GM21576 (cell line): ENCODE measurements at regions not wholly inside any gene's neighbourhood (a gene's known extent, or its start where the extent isn't known, plus 50 kb on each side); places are given as distances from the start of the nearest gene placed in this dataset.

Source experiments
- ATAC-seq: cut with Tn5 transposase; IDR thresholded peaks from one replicate; pipeline ENCODE4 v1.9.1; 2021; ENCODE audit warnings: mild to moderate bottlenecking, moderate library complexity; ENCODE audit not compliant: unreplicated experiment

DNA sequence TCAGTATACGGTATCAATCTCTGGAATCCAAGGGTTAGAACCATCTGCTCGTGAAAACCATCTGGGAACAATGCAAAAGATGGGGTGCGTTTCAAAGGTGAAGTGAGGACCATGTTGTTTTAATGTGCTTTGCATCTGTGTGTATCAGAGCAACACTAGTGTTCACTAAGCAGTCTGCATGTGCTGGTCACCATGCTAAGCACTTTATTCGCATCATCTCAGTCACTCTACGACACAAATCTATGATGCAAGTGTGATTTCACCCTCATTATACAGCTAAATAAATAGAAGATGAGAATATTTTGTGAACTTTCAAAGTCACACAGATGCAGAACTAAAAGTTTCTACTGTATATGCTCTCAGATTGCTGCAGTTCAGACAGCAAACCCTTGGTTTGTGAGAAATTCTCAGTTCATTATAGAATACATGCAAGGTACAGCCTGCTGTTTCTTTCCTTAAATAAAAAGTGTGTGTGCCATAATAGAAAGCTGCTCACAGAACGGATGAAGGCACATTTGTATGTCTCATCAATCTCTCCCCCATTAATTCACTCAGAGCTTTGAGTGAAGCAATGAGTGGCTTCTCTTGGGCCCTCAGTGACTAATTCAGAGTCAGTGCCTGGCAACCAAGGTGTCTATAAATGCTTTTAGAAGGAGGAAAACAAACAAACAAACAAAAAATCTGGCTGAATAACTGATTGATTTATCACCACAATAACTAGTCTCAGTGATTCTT is 652.8 kb upstream of the SOX11 start:
- no peak for ATAC-seq

DNA sequence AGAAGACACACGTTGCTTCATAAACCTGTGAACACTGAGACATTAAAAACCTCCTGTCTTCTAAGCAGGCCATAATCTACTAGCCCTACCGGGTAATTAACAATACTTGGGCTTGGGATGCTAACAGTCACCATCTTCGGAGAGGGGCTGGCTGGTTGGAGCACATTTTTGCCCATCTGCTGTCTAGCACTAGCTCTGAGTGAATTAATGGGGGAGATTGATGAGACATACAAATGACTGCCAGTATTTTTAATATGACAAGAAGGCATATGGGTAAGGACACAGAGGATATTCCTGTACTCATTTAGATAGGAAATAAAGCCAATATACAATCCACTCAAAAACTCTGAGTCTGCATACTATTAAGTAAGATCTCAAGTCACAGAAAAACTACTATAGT is 651.6 kb upstream of the SOX11 start:
- ATAC-seq, result no peak

DNA sequence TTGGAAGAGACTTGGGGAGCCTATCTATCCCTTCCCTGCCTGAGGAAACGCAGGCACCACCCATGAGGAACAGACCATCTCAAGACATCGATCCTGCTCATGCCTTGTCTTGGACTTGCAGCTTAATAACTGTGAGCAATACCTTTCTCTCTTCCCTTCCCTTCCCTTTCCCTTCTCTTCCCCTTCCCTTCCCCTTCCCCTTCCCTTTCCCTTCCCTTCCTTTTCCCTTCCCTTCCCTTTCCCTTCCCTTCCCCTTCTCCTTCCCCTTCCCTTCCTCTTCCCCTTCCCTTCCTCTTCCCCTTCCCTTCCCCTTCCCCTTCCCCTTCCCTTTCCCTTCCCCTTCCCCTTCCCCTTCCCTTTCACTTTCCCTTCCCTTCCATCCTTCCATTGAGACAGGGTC is 650.7 kb upstream of the SOX11 start:
- ATAC-seq, result no peak

DNA sequence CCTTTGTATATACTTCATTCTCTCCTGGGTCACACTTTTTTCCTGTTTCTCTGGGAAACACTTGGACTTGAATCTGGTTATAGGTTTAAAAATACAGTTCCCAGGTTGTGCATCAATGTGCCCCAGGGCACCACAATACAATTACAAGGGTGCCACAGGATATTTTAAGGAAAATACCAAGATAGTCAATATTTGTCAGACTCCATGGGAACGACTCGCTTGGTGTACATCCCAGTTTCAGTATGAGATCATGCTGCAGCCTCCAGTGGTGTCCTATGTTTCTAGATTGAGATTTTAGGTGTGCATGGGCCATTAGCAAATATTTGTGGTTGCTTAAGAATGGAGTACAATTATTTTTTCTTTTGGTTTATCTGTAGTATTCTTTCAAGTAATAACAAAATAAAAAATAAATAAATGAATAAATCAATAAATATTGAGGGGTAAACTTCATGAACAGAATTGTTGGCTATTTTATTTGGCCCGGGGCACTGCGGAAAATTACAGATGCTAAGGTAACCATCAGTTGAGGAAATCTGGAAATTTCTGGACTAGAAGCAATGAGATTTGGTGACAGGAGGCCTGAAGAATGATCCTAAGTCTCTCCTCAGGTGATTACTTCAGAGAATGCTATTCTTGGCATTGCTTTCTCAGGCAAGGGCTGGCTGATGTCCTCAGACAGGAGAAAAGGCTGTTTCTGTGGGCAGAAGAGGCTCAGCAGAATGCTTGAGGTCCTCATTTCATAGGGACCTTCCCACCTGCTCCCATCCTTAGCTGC is 649.3 kb upstream of the SOX11 start:
- ATAC-seq, result no peak

DNA sequence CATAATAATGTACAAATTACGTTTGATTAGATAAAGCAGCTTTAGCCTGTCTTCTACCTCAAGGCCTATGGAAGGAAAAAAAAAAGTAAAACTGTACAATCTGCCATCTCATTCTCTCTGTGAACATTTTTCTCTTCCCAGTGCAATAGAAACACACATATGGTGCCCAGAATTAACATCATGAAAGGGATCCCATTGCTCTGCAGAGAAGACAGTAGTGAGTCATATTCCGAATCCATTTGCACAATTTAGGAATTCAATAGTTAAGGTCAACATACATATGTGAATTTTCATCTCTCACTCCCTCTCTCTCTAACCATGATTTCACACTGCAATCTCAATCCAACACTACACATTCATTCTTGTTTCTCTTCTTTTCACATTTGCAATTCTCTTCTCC is 640.9 kb upstream of the SOX11 start:
- ATAC-seq, result no peak

DNA sequence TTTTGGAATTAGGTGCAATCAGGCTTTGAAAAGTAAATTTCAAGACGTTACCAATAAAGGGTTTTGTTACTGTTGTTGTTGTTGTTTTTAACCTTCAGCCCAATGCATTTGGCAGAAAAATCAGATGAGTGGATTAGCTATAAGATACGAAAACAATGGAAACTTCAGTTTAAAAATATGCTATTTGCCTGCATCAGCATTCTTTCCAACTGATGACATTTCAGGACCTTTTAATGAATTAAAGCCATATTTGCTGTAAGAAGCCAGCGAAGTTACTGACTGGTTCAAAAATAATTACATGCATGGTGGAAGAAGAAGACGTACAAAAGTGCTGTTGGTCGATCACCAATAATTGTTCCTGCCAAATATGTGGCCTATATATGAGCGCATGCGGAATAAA is 639.3 kb upstream of the SOX11 start:
- no peak for ATAC-seq

DNA sequence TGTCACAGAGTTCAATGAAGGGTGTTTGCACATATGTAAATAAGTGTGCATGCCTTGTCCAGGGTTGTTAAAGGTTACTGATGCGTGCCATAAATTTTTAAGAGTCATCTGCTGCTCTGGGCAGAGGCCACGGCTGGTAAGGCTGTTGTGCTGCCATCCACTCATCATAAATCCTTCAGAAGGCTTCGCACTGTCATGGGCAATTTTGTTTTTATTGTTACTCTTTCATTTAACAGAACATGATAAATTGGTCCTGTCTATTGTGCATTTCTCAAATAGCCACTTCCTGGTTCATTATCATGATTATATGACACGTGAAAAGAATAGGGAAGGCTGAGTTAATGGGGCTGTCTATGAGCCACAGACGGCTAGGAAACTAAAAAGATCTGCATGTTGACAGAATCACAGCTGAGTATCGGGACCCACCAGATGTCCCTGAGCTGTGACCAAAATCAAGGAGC is 634.3 kb upstream of the SOX11 start:
- ATAC-seq, result no peak

DNA sequence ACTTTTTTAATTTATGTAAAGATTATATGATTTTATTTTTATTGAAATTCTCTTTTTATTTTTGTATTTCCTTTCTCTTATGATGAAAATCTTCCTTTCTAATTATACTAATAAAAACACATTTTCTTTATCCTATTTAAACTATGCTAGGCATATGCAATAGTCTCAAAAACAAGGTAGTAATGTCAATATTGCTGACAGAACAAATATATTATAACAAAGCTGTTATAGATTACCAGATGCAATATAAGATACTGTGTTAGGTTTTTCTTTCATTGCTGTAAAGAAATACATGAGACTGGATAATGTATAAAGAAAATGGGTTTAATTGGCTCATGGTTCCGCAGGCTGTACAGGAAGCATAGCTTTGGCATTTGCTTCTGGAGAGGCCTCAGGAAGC is 631.2 kb upstream of the SOX11 start:
- no peak for ATAC-seq

DNA sequence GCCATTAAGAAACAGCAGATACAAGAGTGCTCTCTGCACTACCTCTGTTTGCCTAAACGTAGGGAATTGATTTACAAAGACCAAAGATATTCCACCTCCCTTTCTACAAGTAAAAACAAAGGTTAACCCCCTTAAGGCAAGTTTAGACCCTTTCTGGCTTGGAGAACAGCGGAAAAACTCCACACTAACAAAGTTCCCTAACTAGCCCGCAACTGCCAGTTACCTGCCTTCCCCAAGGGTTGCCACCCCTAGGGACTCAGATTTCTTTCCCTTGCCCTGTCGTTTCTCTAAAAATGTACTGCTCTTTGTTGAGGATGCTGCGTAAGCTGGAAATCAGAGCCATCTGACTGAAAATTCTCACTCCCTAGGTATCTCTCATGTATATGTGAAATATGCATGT is 627.5 kb upstream of the SOX11 start:
- ATAC-seq, result no peak

DNA sequence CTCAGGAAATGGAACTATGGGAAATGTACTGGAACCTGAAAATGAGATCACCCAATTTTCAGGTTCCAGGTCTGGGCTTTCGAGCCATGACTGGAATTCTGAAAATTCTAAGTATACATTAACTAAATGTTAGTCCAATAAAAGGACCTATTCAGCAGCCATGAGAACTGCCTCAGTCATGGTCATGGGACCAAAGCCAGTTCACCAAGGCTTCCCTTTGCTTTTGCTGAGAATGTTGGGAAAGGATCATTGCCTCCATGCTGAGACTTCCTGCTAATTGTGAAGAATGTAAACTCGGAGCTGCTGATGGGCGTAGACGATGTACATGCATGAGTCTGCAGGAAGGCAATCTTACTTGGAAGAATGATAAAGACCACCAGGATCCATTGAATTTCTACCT is 624.4 kb upstream of the SOX11 start:
- no peak for ATAC-seq

DNA sequence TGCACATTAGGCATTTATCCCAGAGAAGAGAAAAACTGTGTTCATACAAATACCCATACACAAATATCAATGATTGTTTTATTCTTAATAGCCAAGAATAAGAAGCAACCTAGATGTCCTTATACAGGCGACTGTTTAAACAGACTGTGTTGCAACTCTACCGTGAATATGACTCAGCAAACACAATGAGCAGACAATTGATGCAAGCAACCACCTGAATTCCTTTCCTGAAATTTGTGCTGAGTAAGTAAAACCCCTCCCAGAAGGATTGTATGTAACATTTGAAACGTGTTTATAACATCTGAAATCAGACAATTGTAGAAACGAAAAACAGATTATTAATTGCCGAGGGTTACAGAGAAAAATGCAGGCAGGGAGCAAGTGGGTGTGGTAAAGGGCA is 621.9 kb upstream of the SOX11 start:
- no peak for ATAC-seq

DNA sequence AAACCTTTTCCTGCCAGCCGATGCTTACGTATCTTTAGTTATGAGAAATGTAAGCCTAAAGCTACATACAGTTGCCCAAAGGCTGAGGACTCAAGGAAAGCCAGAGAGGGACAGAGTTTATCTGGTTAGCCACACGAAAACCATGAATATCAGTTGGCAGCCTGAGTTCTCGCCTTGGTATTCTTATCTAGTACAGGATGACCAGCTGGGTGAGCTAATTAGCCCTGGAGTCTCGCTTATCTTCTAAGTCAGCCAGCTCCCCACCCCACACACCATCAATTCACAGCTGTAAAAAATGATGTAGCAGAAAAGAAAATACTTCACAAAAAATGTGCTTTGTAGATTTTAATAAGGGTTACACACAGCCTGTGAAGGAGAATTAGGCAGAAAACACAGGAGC is 617.5 kb upstream of the SOX11 start:
- no peak for ATAC-seq

DNA sequence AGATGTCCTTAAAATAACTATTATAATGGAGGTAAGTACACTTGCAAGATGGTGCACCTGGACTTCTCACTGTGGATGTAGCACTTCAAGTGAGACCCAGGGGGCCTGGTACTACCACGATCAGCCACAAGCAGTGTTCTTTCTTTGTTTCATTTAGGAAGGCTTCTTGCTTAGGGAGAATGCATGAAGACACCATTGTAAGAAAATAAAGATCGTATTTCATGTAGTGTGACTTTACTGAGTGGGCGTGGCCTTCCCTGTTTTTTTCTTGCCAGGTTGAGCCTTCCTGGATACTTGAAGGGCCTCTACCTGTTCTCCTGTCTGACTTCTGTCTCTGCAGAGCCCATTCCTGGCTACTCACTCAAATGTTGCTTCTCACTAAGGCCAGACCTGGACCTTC is 615.6 kb upstream of the SOX11 start:
- no peak for ATAC-seq

DNA sequence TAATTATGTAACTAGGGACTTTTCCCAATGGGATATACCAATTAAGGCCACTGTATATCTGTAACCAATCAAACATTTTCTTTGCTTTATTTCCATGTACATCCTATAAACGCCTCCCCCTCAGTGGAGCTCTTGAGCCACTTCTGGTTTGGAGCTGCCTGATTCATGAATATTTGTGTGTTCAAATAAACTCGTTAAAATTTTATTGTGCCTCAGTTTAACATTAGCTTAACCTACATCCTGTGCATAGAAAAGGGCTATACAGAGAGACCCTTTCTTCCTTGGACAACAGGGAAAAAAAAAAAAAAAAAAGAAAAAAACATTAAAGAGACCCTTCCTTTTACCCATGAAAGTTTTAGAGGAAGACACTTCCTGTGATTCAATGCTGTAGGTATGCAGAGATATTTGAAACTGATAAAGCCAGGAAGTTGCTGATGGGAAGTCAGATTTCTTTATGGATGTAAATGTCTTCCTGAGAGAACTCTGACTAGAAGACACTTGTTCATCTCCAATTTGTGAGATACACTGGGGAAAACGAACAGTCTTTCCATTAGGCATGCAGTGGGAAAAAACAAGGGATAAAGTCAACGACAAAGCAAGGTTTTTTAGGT is 614.6 kb upstream of the SOX11 start:
- ATAC-seq, result no peak

DNA sequence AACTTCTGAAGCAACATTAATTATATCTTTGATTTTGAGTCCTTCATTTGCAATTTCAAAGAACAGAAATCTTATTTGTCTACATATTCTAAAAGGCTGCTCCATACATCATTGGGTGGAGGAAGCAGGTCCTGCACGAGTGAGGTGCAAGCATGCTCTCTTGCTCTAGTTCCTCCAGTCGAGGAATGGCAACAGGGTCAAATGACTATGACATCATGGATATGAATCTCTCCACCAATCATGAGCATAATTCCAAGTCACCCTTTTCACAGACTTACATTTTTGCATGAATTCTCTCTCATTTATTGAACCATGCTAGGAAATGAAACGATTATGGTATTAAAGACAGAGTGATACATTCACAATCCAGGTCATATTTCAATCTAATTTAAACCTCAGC is 608.8 kb upstream of the SOX11 start:
- ATAC-seq, result no peak

DNA sequence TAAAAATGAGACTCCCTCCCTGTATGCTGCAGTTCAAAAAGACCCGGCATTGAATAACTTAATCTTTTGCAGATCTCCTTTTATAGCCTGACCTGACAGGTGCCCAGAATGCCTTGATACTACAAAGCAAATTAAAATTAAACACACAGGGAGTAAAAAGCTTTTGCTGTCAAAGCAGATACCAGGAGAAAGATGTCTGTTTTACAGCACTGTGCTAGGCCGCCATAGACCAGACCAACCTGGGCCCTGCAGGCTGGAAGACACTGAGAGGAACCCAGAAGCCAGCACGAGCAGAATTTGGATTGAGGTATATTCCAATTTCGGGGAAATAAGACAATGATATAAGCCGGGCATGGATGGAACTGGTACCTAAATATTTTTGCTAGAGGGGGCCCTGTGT is 602.8 kb upstream of the SOX11 start:
- no peak for ATAC-seq

DNA sequence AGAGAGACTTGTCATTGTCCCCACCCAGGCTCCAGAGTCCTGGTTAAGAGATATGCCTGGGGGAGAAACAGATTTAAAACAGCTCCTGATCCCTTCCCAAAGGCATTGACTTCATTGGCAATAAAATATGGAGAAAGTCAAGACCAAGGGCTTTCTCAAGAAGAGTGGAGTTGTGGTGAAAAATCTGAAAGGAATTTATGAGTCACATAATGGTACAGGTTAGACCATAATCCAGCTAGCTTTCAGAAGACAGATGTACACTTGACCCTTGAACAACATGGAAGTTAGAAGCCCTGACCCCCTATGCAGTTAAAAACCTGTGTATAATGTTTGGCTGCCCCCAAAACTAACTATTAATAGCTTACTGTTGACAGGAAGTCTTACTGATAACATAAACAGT is 599.1 kb upstream of the SOX11 start:
- no peak for ATAC-seq

DNA sequence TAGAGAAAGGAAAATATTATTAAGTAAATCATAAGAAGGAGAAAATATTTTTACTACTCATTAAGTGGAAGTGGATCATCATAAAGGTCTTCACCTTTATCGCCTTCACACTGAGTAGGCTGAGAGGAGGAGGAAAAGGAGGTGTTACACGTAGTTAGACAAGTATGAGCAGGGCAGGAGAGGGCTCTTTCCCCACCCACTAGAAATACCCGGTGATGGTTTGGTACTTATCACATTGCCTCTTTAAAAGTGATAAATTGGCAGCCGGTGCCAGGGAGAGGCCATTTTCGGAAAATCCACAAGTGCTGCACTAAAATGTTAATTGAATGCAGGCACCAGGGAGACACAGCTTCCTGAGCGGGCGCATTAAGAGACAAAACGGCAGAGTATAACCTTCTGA is 598.7 kb upstream of the SOX11 start:
- ATAC-seq, result no peak

DNA sequence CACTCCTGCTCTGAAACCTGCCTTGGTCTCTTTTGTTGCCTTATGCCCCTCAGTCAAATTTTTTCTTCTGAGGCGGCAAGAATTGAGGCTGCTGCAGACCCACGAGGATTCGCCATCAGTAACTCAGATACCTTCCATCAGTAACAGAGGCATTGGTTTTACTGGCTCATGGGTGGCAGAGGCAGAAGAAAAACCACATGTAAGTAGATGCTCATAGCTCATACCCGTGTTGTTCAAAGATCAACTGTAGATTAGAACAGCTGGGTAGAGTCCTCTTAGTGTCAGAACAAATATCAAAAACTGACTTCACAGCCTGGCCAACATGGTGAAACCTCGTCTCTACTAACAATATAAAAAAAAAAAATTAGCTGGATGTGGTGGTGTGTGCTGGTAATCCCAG is 598.0 kb upstream of the SOX11 start:
- no peak for ATAC-seq

DNA sequence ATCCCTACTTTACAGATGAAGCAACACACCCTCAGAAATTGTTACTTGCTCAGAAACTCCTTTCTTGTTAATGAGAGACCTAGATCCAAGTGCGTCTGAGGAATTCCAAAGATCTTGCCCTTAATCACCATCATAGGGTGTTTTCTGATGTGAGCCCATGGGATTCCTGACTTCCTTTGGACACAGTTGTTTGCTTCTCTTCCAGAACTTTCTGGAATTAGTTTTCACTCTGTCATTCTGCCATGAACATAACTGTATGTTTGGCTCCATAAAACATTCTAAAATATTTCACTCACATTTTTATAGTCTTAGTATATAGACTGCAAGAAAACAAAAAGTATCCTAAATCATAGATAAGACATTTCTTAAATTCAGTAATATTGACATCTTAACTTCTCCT is 593.9 kb upstream of the SOX11 start:
- no peak for ATAC-seq

DNA sequence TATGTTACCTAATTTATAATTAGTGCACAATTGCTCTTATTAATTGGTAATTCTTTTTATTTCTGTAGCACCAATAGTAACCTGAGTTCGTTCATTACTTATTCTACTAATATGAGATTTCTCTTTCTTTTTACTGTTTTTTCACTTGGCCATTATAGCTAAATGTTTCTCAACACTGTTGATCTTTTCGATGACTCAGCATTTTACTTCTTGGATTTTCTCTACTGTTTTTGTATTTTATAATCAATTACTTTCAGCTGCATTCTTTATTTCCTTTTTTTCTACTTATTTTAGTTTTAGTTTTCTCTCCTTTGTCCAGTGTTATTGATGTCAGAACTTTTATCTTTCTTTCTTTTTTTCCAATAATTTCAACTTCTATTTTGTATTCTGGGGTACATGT is 589.4 kb upstream of the SOX11 start:
- ATAC-seq, result no peak

DNA sequence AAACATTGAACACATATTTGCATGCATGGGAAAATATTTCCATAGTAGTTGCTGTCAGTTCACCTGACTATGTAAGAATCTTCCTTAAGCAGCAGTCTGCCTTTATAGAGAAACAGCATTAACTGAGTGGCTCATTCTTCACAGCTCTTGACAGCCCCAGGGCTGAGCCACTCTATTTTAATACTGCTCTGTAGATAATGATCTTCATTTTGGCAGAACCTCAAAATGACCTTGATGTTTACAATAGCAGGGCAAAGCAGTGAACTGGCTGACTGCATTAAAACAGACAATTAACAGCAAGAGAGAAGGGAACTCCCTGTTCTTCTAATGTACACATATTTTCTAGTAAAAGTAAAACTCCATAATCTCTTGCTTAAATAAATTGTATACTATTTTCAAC is 580.6 kb upstream of the SOX11 start:
- no peak for ATAC-seq
